Stimulated activated CD8-positive, alpha-beta memory T cell treated with anti-CD3 and anti-CD28 coated beads, Interleukin-12 subunit alpha, Interleukin-12 subunit beta, amount 100 ng/mL, for 24 hours (primary cell): ENCODE measurements at regions not wholly inside any gene's neighbourhood (a gene's known extent, or its start where the extent isn't known, plus 50 kb on each side); places are given as distances from the start of the nearest gene placed in this dataset.

Source experiments
- DNase-seq: peaks from one replicate; pipeline ENCODE4 v3.0.0-alpha.2; 2020; ENCODE audit errors: extremely low read depth

- no peak for DNase-seq
Observed at GRCh38 chr10:78869508-78870454, 199.0 kb upstream of the ZMIZ1 start.

GRCh38 chr10:78870458-78870857 lies 198.3 kb upstream of the ZMIZ1 start:
- no peak for DNase-seq

- no peak for DNase-seq
Observed at GRCh38 chr10:78871796-78872195, 197.0 kb upstream of the ZMIZ1 start.

GRCh38 chr10:78873413-78873812 lies 195.4 kb upstream of the ZMIZ1 start:
- DNase-seq, result no peak

- no peak for DNase-seq
Observed at GRCh38 chr10:78875331-78875877, 193.4 kb upstream of the ZMIZ1 start.

GRCh38 chr10:78875932-78876331 lies 192.8 kb upstream of the ZMIZ1 start:
- no peak for DNase-seq

- no peak for DNase-seq
Observed at GRCh38 chr10:78876449-78876848, 192.3 kb upstream of the ZMIZ1 start.

- DNase-seq, result no peak
Observed at GRCh38 chr10:78879621-78880020, 189.1 kb upstream of the ZMIZ1 start.

- DNase-seq, result no peak
Observed at GRCh38 chr10:78886129-78886528, 182.6 kb upstream of the ZMIZ1 start.

GRCh38 chr10:78889536-78890063 lies 179.2 kb upstream of the ZMIZ1 start:
- no peak for DNase-seq

- DNase-seq, result no peak
Observed at GRCh38 chr10:78890506-78890905, 178.3 kb upstream of the ZMIZ1 start.

- DNase-seq, result no peak
Observed at GRCh38 chr10:78891741-78892140, 177.0 kb upstream of the ZMIZ1 start.

GRCh38 chr10:78892338-78893176 lies 176.2 kb upstream of the ZMIZ1 start:
- no peak for DNase-seq

- no peak for DNase-seq
Observed at GRCh38 chr10:78893217-78893616, 175.5 kb upstream of the ZMIZ1 start.

GRCh38 chr10:78894089-78894840 lies 174.5 kb upstream of the ZMIZ1 start:
- no peak for DNase-seq

- DNase-seq, result no peak
Observed at GRCh38 chr10:78894841-78895195, 173.9 kb upstream of the ZMIZ1 start.

- no peak for DNase-seq
Observed at GRCh38 chr10:78895469-78895868, 173.3 kb upstream of the ZMIZ1 start.

GRCh38 chr10:78896159-78896928 lies 172.4 kb upstream of the ZMIZ1 start:
- DNase-seq, result no peak

- DNase-seq, result no peak
Observed at GRCh38 chr10:78898341-78899097, 170.2 kb upstream of the ZMIZ1 start.
